ENCODE measurements at regions not wholly inside any gene's neighbourhood (a gene's known extent, or its start where the extent isn't known, plus 50 kb on each side); places are given as distances from the start of the nearest gene placed in this dataset.

- peak overlapping the region; percentile 5 to 71 (median 66) for H3K27ac ChIP-seq
- H3K27me3 ChIP-seq = no peaks in the 10 kb centered on the region
- H3K36me3 ChIP-seq = no peaks in the 10 kb centered on the region
- no peak overlapping the region for H3K4me3 ChIP-seq
- no peak for TF ChIP-seq POLR2A (IDR thresholded peaks at IDR 0.05)
- peak; percentile 96 for TF ChIP-seq POLR2AphosphoS5 (IDR thresholded peaks at IDR 0.05)
- TF ChIP-seq, protein P1, sequence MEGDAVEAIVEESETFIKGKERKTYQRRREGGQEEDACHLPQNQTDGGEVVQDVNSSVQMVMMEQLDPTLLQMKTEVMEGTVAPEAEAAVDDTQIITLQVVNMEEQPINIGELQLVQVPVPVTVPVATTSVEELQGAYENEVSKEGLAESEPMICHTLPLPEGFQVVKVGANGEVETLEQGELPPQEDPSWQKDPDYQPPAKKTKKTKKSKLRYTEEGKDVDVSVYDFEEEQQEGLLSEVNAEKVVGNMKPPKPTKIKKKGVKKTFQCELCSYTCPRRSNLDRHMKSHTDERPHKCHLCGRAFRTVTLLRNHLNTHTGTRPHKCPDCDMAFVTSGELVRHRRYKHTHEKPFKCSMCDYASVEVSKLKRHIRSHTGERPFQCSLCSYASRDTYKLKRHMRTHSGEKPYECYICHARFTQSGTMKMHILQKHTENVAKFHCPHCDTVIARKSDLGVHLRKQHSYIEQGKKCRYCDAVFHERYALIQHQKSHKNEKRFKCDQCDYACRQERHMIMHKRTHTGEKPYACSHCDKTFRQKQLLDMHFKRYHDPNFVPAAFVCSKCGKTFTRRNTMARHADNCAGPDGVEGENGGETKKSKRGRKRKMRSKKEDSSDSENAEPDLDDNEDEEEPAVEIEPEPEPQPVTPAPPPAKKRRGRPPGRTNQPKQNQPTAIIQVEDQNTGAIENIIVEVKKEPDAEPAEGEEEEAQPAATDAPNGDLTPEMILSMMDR (IDR thresholded peaks at IDR 0.05) = no peak
- no peak for TF ChIP-seq EP300 (IDR thresholded peaks at IDR 0.05)
- 13% methylated on average over 3 to 9 of the region's 9 CpGs for WGBS, 2 donors (ENCODE audit: low coverage in 1 of 2)
- ATAC-seq = peak; percentile 68
- H3K4me1 ChIP-seq = peaks cover 3 to 73% (median 14%) of the 10 kb centered on the region in 3 donors
- no peaks in the 10 kb centered on the region for H3K9me3 ChIP-seq
Measured at GRCh38 chr6:4611429-4612129, 164.6 kb upstream of the CDYL start.

- TF ChIP-seq POLR2A (IDR thresholded peaks at IDR 0.05) (no peak), POLR2AphosphoS5 (IDR thresholded peaks at IDR 0.05) (peak; percentile 71)
- Histone ChIP-seq H3K9me3 (no peaks in the 10 kb centered on the region), H3K4me1 (peaks cover 3 to 68% (median 14%) of the 10 kb centered on the region in 3 donors), H3K27me3 (no peaks in the 10 kb centered on the region), H3K27ac (peak overlapping the region in 3 of 4 donors; percentile 63 to 71 (median 70)), H3K36me3 (no peaks in the 10 kb centered on the region), H3K4me3 (no peak overlapping the region)
- 19 to 23% methylated on average over 7 of the region's 7 CpGs for WGBS, 2 donors (ENCODE audit: low coverage in 1 of 2)
- peak; percentile 60 for ATAC-seq
Measured at GRCh38 chr6:4610256-4610655, 165.9 kb upstream of the CDYL start.

DNA sequence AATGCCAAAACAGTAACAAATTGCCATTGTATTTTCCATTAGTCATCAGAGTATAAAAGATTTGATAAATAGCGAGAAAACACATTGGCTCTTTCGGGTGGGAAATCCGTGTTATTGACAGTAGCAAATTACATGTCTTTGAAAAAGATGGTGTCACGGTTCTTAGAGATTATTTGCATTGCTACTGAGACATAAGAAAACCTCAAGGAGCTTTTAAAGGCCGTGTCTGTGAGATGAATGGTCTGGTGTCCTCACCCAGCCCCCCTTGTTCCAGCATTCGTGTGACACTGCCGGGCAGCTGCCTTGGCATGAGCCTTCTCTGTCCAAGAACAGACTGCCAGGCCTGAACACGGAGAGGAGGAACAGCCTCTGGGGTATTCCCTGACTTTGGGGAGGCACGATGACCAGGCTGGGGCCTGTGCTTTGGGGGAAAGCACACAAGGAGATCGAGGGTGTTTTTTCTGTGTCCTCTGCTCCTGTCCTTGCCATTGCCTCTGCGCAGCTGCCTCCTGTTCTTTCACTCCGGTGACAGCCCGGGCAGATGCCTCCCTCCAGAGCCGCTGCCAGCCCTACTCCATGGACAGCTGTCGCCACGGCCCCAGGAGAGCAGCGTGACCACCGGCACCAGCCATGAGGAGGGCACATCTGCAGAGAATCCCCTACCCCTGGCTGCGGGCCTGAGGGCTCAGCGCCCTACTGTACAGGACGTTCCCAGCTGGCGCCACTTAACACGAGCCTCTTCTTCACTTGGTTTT lies 167.7 kb upstream of the CDYL start:
- Histone ChIP-seq H3K27ac (no peak overlapping the region), H3K27me3 (no peaks in the 10 kb centered on the region), H3K4me1 (peaks cover 3 to 65% (median 14%) of the 10 kb centered on the region in 3 donors), H3K9me3 (no peaks in the 10 kb centered on the region), H3K36me3 (no peaks in the 10 kb centered on the region), H3K4me3 (no peak overlapping the region)
- no peak for TF ChIP-seq POLR2A (IDR thresholded peaks at IDR 0.05)
- TF ChIP-seq EP300 (IDR thresholded peaks at IDR 0.05) = no peak
- no peak for TF ChIP-seq POLR2AphosphoS5 (IDR thresholded peaks at IDR 0.05)
- TF ChIP-seq, protein P1 (IDR thresholded peaks at IDR 0.05) = no peak
- 79 to 80% methylated on average over 9 to 11 of the region's 23 CpGs for WGBS, 2 donors (ENCODE audit: low coverage in 1 of 2)
- no peak for ATAC-seq

DNA sequence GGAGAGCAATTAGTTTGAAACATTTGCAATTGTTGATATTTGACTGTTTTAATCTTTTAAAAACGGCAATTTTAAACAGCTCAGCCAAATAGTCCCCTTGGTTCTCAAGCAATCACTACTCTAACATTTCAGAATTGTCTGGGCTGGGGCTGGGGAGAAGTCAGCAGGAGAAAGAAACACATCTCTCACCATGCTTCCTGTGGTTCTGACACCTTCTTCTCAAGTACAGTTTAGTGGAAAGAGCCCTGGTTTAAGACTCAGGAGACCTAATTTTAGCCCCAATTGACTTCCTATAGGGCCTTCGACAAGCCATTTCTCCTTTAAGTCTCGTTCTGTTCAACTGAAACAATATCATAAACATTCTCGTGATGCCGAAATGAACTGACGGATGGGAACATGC lies 168.4 kb upstream of the CDYL start:
- no peak for TF ChIP-seq POLR2A (IDR thresholded peaks at IDR 0.05)
- TF ChIP-seq, protein P1 (IDR thresholded peaks at IDR 0.05) = no peak
- Histone ChIP-seq H3K9me3 (no peaks in the 10 kb centered on the region), H3K4me1 (peaks cover 2 to 57% (median 14%) of the 10 kb centered on the region in 3 donors), H3K27me3 (no peaks in the 10 kb centered on the region), H3K36me3 (no peaks in the 10 kb centered on the region), H3K27ac (peak overlapping the region in 2 of 4 donors; percentile 5 to 43), H3K4me3 (no peak overlapping the region)
- no peak for ATAC-seq
- 74 to 79% methylated on average over 6 of the region's 6 CpGs for WGBS, 2 donors (ENCODE audit: low coverage in 1 of 2)

DNA sequence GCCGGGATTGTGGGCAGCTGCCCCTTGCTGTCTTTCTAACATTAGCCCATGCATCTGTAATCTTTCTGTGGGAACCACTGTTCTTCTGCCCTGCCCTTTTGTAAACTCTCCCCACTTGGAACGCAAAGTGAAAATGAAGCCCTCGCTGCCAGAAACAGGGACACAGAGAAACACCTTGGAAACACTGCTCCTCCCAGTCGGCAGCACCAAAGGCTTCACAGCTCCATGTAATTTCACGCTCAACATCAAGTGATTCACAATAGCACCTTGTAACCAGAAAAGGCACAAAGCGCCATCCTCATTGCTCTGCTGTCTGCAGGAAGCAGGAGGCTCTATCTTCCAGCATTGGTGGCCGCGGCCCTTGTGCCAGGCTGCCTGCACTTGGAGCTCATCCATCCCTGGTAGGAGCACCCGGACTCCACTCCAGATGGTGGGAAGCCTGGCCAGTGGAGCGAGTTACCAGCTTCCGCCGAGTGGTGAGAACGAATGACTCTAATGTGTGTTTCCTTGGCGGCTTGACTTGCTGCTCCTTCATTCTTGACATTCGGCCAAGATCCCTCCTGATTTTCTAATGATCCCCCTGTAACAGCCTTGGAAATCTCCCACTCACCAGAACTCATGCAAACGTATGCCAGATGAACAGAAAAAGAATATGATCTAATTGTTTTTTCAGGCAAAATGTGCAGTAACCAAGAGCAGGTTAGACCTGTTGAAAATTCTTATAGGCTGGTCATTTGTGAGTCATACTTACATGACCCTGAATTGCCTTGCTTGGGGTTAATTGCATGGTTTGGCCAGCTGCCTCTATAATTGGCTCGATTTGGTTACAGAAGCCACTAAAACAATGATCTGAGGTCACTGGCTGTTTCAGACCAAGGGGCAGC lies 169.1 kb upstream of the CDYL start:
- no peaks in the 10 kb centered on the region for H3K36me3 ChIP-seq
- H3K4me1 ChIP-seq = peaks cover 0 to 50% (median 14%) of the 10 kb centered on the region in 3 donors
- H3K4me3 ChIP-seq = no peak overlapping the region
- TF ChIP-seq POLR2AphosphoS5 (IDR thresholded peaks at IDR 0.05) (peak; percentile 61), POLR2A (IDR thresholded peaks at IDR 0.05) (no peak)
- no peaks in the 10 kb centered on the region for H3K27me3 ChIP-seq
- H3K9me3 ChIP-seq = no peaks in the 10 kb centered on the region
- H3K27ac ChIP-seq = peak overlapping the region in 2 of 4 donors; percentile 42 to 43
- no peak for ATAC-seq
- 14 to 27% methylated on average over 1 to 8 of the region's 17 CpGs for WGBS, 2 donors (ENCODE audit: low coverage in 1 of 2)

Measured in gastroesophageal sphincter (tissue), 4 donors.